HepG2 (cell line): ENCODE measurements at regions not wholly inside any gene's neighbourhood (a gene's known extent, or its start where the extent isn't known, plus 50 kb on each side); places are given as distances from the start of the nearest gene placed in this dataset.

ENCODE experiments used
- NFKBIZ ChIP-seq: IDR thresholded peaks from 2 replicates; pipeline ENCODE4 v1.6.1; 2018; ENCODE audit warnings: missing genetic modification reagents, missing compliant biosample characterization
- TF ChIP-seq, protein P1 (sequence below): sonication (generic); formaldehyde crosslinking; IDR thresholded peaks from 2 replicates; pipeline ENCODE4 v1.5.0; 2020; ENCODE audit warnings: mild to moderate bottlenecking, missing genetic modification reagents, moderate library complexity

DNA sequence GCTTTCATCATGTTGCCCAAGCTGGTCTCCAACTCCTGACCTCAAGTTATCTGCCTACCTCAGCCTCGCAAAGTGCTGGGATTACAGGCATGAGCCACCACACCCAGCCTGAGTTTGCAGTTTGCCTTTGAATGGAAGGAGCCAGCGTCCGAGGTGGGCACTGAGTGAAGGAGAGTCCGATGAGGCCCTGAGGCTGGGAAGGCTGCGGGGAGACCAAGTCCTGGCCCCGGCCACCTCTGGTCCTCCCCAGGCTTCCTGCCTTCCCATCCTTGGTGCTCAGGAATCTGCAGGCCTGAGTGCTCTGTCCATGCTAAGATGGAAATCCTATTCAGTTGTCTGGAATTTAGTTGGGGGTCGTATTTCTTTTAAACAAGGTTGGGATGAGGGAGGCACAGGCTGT, 82.9 kb downstream of the SMIM21 start:
- TF ChIP-seq, protein P1, sequence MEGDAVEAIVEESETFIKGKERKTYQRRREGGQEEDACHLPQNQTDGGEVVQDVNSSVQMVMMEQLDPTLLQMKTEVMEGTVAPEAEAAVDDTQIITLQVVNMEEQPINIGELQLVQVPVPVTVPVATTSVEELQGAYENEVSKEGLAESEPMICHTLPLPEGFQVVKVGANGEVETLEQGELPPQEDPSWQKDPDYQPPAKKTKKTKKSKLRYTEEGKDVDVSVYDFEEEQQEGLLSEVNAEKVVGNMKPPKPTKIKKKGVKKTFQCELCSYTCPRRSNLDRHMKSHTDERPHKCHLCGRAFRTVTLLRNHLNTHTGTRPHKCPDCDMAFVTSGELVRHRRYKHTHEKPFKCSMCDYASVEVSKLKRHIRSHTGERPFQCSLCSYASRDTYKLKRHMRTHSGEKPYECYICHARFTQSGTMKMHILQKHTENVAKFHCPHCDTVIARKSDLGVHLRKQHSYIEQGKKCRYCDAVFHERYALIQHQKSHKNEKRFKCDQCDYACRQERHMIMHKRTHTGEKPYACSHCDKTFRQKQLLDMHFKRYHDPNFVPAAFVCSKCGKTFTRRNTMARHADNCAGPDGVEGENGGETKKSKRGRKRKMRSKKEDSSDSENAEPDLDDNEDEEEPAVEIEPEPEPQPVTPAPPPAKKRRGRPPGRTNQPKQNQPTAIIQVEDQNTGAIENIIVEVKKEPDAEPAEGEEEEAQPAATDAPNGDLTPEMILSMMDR (CRISPR knock-in tag) = no peak
- no peak for TF ChIP-seq NFKBIZ (CRISPR knock-in tag)
